Ovary (tissue), 3 donors: ENCODE measurements at regions not wholly inside any gene's neighbourhood (a gene's known extent, or its start where the extent isn't known, plus 50 kb on each side); places are given as distances from the start of the nearest gene placed in this dataset.

Experiments used
- EP300 ChIP-seq: sonication (generic); formaldehyde crosslinking; IDR thresholded peaks from one replicate; pipeline ENCODE4 v1.6.1; 2017; ENCODE audit warnings: antibody characterized with exemption
- TF ChIP-seq, protein P1 (sequence below), 3 donors: fragments of 450-650 bp in 2 of 3; fragments of 200-600 bp in 1 of 3; IDR thresholded peaks; one replicate each; pipeline versions ENCODE4 v1.5.1 to v1.8.0; 2016 to 2022; ENCODE audit warnings: antibody characterized with exemption in 3 of 3, mild to moderate bottlenecking in 1 of 3
- donor health status: DM: no; HTN: no; CAD: no.

DNA sequence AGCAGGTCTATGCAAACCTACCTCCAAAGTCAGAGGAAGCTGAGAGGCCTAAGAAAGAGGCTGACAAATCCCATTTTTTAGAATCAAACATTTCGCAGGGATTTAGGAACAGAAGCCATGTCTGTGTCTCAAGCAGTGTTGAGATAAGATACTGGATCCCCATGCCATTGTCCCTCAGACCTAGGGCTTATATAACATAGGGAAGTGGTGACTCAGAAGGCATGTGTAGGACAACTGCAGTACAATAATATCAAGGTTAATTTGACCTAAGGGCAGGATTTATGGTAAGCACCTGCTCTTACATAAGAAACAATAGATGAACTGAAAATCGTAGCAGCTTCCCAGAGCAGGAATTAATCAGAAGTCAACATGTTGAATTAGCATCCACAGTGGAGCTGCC is 459.4 kb downstream of the ANXA1 start:
- TF ChIP-seq, protein P1, sequence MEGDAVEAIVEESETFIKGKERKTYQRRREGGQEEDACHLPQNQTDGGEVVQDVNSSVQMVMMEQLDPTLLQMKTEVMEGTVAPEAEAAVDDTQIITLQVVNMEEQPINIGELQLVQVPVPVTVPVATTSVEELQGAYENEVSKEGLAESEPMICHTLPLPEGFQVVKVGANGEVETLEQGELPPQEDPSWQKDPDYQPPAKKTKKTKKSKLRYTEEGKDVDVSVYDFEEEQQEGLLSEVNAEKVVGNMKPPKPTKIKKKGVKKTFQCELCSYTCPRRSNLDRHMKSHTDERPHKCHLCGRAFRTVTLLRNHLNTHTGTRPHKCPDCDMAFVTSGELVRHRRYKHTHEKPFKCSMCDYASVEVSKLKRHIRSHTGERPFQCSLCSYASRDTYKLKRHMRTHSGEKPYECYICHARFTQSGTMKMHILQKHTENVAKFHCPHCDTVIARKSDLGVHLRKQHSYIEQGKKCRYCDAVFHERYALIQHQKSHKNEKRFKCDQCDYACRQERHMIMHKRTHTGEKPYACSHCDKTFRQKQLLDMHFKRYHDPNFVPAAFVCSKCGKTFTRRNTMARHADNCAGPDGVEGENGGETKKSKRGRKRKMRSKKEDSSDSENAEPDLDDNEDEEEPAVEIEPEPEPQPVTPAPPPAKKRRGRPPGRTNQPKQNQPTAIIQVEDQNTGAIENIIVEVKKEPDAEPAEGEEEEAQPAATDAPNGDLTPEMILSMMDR (IDR thresholded peaks at IDR 0.05), result no peak
- TF ChIP-seq EP300, result no peak
